NAMALWA (cell line): ENCODE measurements at regions not wholly inside any gene's neighbourhood (a gene's known extent, or its start where the extent isn't known, plus 50 kb on each side); places are given as distances from the start of the nearest gene placed in this dataset.

ENCODE experiments used
- DNase-seq: peaks from one replicate; pipeline ENCODE4 v3.0.0-alpha.2; 2015; ENCODE audit warnings: low spot score

DNA sequence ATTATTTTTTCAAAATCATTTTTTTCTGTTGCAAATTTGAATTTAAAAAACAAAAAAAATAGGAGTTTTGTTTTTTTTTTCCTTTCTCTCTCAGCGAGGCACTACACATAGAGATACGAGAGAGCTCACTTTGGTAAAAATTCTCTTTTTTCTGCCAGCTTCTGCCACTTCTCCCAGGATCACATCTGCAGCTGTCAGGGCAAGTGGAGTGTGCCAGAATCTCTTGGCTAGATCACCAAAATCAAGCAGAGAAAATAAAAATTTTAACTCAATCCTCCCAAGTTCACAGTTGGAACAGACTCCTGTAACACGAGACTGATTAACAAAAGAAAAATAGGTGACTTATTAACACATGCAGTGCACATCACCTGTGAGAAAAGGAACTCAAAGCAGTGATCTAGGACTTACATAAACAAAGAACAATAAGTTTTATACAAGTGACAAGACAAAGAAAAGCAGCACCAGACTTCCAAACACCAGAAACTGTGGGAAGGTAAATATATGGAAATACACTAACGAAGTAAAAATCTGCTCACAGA is 213.2 kb upstream of the ZFP42 start:
- no peak for DNase-seq

GRCh38 chr4:187786190-187786589 is 209.4 kb upstream of the ZFP42 start:
- no peak for DNase-seq

DNA sequence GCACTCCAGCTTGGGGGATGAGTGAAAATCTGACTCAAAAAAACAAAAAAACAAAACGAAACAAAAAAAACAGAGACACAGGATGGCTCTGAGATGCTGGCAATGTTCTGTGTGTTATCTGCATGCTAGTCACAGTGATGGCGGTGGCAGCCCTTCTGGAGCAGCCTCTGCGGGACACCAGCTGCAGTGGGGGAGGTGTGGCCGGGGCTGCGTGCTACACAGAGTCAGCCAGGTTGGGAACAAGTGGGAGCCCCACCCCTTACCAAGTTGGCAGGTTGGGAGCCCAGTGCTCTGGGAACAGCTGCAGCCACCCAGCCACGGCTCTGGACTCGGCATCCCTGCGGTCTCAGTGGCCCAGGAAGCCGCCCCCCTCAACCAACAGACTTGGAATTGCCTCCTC is 206.5 kb upstream of the ZFP42 start:
- no peak for DNase-seq

GRCh38 chr4:187795737-187796136 is 199.8 kb upstream of the ZFP42 start:
- DNase-seq: no peak

- DNase-seq: no peak
These were observed 197.2 kb upstream of the ZFP42 start for GRCh38 chr4:187798385-187798784.

DNA sequence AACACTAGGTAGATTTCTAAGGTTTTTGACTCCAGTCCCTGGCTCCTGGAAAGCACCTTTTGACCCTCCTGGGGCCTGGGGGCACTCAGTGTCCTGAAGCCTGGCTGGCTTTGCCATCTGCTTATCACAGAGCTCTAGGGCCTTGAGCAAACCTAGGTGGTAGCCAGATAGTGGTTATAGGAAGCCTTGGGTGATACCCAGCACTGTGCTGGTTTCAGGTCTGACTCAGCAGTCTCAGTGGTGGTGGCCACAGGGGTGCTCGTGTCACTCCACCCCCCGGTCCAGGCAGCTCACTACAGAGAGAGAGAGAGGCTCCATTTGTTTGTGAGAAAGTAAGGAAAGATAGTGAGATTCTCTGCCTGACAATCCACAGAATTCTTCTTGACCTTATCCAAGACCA is 195.8 kb upstream of the ZFP42 start:
- no peak for DNase-seq

DNA sequence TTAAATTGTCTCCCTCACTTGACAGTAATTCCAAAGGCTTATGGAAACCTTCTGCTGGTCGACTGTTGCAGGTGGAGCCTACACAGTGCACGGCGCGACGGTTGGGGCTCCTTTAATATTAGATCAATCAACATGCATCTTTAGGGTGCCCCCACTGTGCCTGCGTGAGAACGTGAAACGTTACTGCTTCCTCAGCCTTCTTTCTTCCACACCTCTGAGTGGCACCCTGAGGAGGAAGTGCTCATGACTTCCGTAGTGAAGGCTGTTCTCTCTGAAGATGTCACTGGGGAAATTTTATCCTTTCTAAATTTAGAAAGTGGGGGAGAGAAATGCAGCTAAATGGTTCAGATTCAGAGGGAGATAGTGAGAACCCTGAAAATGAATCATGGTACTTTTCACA is 184.0 kb upstream of the ZFP42 start:
- no peak for DNase-seq

GRCh38 chr4:187814737-187815465 is 180.7 kb upstream of the ZFP42 start:
- DNase-seq: no peak

GRCh38 chr4:187826725-187827124 is 168.8 kb upstream of the ZFP42 start:
- peak; percentile 3 for DNase-seq

DNA sequence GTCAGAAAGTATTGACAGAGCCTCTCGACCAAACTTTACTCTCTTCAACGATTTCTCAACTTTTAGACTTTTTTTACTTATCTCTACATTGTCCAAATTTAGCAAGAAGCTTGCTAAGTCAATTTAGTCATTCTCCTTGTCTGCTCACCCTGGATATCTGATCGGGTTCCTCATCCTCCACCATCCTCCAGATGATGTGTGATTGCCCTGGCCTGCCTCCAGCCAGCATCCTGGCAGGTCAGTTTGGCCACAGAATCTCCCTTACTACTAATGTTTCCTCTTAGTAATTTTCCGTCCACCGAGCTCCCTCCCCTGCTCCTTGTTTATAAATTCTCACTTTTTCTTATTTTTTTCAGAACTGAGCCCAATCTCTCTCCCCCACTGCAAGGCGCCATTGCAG is 167.9 kb upstream of the ZFP42 start:
- DNase-seq: no peak

- DNase-seq: no peak
These were observed 155.8 kb upstream of the ZFP42 start for GRCh38 chr4:187839765-187840164.

DNA sequence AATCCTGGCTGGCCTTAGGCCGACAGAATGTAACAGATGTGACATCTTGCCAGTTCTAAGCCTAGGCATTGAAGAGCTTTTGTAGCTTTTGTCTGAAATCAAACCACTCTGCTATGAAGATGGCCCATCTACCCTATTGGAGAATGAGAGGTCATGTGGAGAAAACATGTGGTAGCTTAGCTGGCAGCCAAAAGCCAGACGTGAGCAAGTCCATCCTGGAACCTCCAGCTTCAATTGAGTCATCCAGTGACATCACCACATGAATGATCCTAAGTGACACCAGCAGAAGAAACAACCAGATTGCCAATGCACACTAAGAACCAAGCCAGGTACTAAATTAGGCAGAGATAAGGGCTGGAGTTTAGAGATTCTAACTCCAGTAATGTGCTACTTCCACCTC is 154.8 kb upstream of the ZFP42 start:
- DNase-seq: no peak

DNA sequence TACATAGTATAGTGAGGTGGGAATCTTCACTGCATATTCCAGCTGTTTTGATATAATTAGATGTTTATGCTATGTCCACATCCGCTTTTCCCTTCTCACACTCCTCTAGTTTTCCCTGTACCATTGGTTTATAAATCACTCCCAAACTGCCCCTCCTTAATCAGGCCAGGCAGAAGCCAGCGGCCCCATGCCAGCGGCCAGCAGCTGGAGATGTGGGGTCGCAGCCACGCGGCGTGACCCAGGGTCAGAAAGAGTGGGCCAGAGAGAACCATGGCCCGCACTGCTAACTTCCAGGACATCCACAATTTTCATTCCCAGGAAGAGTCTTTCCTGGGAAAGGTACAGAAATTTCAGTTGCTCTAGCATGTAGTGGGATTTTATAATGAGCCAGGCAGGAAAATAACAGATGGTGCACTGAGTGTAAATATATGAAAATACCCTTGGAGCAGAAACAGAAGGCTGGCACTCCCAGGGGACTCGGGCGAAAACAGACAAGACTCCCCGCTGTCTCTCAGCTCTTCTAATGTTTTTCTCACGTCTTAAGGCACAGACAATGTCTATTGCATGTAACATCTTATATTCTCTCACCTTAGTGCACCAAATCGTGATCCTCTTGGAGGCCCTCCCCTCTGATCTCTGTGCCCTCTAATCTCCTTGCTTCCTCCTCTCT is 145.9 kb upstream of the ZFP42 start:
- no peak for DNase-seq

GRCh38 chr4:187865914-187866313 is 129.7 kb upstream of the ZFP42 start:
- DNase-seq: no peak

DNA sequence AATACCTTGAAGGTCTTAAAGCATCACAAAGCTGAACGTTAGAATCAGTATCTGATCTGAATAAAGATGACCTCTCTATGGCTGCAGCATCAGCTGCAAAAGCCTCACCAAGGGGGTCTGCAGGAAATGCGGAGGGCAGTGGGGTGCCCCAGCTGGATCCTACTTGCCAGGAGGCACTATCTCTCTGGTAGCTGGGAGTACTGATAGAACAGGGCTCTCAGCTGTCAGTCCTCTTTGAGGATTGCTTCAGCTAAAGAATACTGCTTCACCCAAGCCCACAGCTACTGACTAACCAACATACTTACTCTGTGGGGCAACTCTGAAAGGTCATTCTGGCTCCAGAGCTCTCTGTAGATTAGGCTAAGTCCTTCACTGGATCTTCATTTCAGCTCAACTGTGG is 112.5 kb upstream of the ZFP42 start:
- no peak for DNase-seq

GRCh38 chr4:187883836-187884475 is 111.6 kb upstream of the ZFP42 start:
- DNase-seq: no peak

DNA sequence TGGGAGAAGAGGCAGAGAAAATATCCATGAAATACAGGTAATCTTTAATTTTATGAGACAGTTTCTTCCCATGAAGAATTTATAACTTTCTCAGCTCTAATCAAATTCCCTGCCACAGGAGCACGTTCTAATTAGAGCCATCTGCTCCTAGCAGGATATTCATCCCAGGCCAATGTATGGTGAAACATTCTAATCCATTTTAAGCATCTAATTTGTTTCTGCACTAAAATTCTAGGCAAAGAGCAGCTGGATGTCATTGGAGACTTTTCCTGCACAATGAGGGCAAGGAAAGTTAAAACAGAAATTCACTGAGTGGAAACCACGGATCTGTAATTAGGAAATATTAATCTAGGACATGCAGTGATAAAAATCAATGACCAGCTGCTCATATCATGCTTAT is 107.7 kb upstream of the ZFP42 start:
- no peak for DNase-seq

DNA sequence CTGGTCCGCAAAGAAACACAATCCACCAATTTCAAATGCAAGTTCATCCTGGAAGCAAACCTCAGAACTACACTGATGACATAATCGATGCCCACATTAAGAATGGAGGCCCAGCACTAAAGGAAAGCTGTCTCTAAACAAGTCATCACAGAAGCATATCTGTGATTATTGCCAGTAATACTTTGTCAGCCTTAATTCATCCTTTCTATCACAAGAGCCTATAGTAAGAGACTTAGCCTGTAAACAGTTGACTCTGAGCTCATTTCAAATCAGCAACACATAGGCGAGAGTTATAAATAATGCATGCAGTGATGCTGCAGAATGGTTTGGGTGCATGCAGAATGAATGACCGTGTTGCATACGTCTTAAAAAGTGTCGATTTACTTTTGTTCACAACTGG is 105.9 kb upstream of the ZFP42 start:
- no peak for DNase-seq

- no peak for DNase-seq
These were observed 102.2 kb upstream of the ZFP42 start for GRCh38 chr4:187893418-187893817.

DNA sequence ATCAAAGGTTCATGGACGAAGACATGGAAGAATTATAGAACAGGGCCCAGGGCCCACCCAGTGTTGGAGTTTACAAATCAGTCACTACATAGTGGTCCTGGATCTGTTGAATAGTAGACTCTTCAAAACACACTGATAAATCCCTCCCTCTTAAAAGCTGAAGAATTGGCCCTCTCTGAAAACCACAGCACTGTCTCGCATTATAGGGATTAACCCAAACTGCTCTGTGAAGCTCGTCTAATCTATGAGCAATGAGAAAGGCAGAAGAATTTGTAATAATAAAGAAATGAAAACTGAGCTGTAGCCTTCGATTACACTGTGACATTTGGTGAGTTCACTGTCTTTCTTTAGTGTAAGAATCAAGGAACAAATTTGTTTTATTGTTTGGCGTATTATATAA is 92.5 kb upstream of the ZFP42 start:
- DNase-seq: no peak

- no peak for DNase-seq
These were observed 91.9 kb upstream of the ZFP42 start for GRCh38 chr4:187903700-187904099.

GRCh38 chr4:187908079-187908561 is 87.5 kb upstream of the ZFP42 start:
- no peak for DNase-seq

DNA sequence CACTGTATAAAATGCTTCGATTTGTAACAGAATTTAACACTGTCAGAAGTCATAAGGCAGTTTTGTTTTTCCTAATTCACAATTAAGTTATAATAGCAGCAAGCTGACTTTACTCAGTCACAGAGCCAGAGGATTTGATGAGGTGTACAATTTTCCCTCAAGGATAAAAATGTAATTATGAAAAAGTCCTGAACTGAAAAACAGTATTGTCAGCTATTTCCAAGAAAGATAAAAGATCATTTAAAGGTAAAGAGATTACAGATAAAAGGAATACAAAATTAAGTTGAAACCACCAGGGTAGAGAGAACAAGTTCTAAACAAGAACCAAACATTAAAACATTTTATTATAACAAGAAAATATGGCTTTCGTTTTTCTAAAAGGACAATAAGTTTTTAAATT is 86.8 kb upstream of the ZFP42 start:
- no peak for DNase-seq
